Left kidney (tissue), 1 donor: ENCODE measurements at regions not wholly inside any gene's neighbourhood (a gene's known extent, or its start where the extent isn't known, plus 50 kb on each side); places are given as distances from the start of the nearest gene placed in this dataset.
A peak's percentile ranks its signal among the peaks of the same experiment; 100 is the strongest.
"Not testable (repeated sequence)": the region's sequence is repeated elsewhere in the genome, so short reads cannot be mapped to it uniquely, and the experiment has no call there.

Experiments used
- DNase-seq: peaks from one replicate; pipeline ENCODE4 v3.0.0-alpha.2; 2013

DNA sequence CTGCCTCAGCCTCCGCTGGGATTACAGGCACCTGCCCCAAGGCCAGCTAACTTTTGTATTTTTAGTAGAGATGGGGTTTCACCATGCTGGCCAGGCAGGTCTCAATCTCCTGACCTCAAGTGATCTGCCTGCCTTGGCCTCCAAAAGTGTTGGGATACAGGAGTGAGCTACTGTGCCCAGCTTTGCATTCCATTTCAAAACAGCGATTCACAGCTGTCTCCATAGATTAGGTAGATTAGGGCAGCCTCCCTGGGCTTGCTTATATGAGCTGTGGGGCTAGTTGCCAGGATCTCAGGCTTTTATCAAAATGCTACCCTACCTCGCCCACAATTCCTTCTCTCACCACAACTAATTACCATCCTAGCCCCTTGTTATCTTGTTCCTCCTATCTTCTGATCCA, 176.4 kb upstream of the ZKSCAN2 start:
- DNase-seq, result no peak

DNA sequence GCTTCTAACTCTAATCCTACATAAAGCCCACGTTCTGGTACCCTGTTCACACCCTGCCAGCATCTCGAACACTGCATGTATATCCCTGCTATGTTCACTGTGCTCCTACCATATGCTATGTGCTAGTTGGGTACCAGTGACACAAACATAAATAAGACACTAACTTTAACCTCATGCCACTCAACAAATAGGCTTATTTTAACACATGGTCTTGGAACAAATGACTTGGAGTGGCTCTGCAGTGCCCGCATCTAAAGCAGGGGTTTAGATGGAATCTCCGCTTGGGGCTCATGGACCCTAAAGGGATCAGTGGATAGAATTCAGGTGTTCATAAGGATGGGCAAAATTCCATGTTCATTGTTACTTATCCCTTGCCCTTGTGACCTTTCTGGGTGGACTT, 175.7 kb upstream of the ZKSCAN2 start:
- no peak for DNase-seq

DNA sequence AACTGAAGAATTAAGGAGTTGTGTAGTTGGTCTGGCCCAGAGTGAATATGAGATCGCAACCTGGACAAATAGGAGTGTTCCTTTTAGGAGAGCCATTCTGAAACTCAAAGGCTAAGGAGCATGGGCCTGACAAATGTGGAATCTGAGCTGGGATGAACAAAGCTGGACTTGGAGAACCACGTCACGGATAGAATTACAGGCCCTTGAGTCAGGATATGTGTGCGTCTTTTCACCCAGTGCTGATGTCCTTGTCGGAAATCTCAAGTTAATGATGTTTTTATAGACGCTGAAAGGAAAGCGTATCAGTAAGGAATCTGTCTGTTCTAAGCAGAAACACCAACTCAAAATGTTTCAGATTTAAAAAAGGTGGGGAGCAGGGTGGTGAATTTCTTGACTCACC, 173.8 kb upstream of the ZKSCAN2 start:
- DNase-seq, result no peak

DNA sequence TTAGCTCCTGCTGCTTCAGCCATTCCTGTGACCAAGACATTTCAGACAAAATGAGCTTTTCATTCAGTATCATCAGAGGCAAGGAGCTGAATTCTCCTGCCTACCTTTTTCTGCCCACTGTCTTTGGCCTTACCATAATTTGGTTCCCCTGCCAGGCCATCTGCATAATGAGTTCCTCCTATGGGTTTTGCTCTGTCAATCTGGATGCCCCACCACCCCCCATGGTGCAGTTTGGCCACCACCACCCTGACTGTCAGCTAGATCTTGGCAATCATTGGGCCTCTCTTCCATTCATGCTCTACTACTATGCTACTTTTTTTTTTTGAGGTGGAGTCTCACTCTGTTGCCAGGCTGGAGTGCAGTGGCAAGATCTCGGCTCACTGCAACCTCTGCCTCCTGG, 169.2 kb upstream of the ZKSCAN2 start:
- DNase-seq, result no peak

DNA sequence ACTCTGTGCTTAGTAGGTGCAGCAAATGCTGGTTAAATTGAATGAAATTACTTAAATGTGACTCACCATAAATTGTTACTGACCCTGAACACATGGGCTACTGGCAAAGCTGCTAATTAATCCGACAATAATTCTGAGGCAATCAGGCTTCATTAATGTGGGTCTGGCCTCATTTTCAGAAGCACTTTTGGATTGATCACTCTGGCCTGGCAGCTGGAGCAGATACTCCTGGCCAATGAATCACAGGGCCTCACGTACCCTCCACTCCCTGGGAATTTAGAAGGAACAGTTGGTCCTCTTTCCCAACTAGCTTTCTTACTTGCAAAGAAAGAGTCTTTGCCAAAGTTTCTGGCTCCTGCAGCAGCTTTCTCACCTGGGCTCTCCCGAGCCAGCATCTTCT, 162.0 kb upstream of the ZKSCAN2 start:
- no peak for DNase-seq

DNA sequence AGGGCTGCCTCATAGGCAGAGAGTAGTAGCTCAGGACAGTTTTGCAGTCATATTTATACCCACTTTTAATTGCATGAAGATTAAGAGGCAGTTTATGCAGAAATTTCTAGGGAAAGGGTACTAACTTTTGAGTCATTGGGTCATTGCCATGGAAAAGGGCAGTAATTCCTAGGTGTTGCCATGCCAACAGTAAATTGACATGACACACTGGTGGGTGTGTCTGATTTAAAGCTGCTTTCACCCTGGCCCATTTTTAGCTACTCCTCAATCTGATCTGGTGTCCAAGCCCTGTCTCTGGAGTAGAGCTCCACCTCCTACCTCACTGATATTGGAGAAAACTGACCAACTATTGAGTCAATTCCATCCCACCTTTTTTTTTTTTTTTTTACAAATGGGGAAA, 161.5 kb upstream of the ZKSCAN2 start:
- DNase-seq, result no peak

DNA sequence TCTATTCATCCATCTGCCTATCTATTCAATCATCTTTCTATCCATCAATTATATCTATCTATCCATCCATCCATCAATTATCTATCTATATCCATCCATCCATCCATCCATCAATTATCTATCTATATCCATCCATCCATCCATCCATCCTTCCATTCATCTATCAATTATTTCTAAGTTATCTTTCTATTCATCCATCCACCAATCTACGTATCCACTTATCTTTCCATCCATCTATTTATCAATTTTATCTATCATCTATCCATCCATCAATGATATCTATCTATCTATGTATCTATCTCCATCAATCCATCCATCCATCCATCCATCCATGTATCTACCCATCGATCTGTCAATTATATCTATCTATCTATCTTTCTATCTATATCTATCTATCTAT, 158.4 kb upstream of the ZKSCAN2 start:
- no peak for DNase-seq

DNA sequence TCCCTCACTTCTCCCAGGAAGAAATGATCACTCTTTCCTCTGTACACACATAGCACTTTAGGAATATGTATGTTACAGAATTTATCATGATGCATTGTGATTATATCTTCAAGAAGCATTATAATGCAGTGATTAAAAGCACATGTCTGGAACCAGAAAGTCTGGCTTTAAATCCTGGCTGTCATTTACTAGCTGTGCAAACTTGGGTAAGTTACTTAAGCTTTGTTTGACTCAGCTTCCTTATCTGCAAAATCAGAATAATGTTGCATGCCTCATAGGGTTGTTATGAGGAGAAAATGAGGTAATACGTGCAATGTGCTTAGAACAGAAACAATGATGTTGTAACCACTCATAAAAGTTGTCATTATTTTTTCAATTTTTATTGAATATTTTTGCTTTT, 156.3 kb upstream of the ZKSCAN2 start:
- DNase-seq, result no peak

DNA sequence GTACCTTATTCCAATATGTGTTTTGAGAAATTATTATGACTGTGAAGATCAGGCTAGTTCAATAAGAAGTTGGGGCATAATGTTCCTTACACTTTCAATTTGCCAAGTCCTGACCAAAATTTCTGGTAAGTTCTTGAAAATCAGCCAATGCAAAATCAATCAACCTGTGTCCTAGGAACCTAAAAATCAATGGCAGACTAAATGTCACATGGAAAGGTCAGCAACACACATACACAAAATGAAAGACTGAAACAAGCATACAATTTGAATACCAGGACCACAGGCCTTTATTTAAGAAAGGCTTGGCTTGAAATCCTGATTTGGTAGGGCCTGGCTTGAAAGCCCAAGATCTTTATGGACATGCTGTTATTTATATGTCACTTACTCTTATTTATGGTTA, 155.5 kb upstream of the ZKSCAN2 start:
- no peak for DNase-seq

DNA sequence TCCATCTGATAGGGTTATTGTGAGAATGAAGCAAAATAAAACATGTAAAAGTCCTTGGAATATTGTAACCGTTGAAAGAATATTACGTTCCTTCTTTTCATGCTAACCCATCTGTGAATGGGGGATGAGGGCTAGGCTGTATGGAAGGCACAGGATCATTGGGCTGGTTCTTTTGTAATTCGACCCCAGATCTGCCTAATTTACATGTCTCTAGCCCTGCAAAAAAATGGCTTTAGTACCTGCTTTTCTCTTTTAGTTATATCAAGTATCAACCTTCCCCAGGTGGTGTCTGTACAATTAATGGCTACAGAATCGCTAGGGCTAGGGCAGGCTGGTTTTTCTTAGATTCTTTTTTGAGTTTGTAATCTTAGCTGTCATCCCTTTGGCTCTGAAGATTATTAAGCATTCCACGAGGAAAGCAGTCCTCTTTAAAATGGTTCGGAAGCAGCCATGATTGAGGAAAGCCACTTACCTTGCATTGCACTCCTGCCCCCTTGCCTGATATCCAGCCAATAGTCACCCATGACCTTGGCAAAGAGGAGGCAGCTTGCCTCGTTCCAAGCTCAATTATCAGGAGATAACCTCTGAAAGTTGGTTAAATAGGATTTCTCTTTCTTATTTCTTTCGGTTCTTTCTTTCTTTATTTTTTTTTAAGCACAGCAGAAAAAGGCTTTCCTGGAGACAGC, 153.9 kb upstream of the ZKSCAN2 start:
- peak; percentile 21 for DNase-seq

DNA sequence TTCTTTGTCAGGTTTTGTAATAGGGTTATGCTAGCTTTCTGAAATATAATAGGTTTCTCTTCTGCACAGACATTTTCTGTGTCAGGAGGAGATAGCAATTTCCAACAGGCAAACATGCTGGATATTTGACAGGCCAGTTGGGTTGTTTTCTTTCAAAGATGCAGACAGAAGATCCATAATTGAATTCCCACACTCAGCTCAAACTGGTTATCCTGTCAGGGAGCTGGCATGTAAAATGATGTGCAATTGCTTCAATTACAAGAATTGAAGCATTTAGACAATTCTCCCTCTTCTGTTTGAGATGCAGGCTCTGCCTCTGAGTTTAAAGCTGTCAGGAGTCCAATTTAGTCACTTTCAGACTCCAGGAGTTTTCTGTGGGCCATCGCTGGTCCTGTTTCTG, 146.2 kb upstream of the ZKSCAN2 start:
- DNase-seq, result no peak

DNA sequence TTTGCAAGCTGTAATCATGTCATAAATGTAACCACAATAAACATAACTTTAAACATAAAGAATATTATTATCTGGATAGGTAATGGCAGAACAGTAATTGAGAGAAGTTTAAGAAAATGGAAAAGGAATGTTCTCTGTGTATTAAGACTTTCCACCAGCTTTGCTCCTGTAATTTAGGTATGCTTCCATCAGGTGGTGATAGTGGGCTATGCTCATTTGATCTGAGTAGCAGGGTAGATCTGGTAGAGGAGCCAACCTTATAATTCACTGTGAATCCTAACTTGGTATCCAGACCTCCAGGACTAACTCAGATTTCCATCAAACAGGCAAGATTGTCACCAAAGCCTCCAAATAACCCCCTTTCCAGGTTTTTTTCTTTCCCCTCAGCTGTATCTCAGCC, 137.9 kb upstream of the ZKSCAN2 start:
- no peak for DNase-seq

DNA sequence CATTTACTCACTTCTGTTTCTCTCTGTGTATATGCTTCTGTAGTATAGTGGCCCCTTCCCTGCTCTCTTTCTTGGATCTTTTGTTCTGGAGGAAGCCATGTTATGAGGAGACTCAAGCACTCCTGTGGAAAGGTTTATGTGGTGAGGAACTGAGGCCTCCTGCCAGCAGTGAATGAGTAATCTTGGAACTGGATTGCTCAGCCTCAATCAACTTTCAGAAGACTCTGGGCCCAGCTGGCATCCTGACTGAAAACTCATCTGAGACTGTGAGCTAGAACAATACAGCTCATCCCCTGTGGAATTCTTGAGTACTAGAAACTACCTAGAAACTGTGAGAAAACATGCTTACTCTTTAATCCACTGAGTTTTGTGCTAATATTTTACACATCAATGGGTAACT, 133.1 kb upstream of the ZKSCAN2 start:
- DNase-seq, result no peak

DNA sequence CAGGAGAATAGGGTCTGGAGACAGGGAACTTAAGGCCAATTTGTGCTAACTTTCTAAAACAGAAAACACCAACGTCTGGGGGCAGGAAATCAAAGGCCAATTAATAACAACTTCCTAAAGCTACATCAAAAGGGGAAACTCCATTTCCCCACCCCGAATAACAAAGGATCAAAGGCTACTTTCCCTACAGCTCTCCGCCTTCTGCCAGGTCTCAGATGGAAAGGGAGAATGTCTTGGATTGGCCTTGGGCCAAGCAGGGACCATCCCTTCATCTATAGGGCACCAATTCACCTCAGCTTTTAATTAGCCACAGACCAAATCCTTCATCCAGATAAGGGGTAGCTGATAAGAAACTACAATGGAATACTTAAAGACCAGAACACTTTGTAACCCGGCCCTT, 116.9 kb upstream of the ZKSCAN2 start:
- DNase-seq, result no peak

DNA sequence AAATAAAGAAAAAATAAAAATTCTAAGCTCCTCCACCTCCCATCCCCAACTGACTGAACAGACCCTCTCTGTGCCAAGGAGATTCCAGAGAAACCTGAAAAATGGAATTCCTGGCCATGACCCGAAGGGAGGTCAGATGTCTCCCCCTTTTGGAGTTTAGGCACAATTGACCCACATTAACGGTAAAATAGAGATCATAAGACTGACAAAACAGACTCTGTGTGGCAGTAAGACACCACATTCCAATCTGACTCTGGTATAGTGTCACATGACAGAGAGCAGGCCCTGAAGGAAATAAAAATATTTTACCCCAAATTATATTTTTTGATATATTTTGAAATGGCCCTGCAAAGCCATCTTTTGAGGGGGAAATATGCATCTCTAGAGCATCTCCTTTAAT, 115.1 kb upstream of the ZKSCAN2 start:
- DNase-seq, result no peak

DNA sequence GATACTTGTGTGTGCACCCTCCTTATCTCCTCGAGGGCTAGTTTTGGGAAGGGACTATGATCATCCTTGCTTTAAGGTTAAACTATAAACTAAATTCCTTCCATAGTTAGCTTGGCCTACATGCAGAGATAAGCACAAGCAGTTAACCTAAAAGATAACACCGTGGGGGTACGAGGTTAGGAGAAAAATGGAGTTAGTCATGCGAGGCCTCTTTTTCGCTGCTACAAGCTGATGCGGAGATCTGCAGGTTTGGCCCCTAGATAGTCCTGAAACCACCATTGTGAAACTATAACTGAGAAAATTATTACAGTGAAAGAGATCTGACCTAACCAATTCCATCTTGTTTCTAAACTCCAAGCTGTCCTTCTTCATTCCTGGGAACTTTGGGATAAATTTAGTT, 113.7 kb upstream of the ZKSCAN2 start:
- no peak for DNase-seq

DNA sequence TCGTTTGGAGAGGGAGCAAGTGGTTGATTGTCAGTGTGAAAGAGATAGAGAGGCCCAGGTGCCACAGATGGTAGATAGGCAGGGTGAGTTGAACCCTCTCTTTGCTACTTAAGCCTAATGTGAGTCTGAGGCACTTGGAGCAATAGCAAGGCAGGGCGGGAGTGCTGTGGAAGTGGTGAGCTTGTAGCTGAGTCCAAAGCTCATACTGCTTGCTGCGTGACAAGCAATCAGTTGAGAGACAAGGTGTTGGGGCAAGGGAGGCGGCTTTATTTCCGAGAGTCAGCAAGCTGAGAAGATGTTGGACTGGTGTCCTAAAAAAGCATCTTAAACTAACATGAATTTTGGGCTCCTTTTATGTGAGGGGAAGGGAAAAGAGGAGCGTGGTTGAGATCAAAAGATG, 112.9 kb upstream of the ZKSCAN2 start:
- no peak for DNase-seq

DNA sequence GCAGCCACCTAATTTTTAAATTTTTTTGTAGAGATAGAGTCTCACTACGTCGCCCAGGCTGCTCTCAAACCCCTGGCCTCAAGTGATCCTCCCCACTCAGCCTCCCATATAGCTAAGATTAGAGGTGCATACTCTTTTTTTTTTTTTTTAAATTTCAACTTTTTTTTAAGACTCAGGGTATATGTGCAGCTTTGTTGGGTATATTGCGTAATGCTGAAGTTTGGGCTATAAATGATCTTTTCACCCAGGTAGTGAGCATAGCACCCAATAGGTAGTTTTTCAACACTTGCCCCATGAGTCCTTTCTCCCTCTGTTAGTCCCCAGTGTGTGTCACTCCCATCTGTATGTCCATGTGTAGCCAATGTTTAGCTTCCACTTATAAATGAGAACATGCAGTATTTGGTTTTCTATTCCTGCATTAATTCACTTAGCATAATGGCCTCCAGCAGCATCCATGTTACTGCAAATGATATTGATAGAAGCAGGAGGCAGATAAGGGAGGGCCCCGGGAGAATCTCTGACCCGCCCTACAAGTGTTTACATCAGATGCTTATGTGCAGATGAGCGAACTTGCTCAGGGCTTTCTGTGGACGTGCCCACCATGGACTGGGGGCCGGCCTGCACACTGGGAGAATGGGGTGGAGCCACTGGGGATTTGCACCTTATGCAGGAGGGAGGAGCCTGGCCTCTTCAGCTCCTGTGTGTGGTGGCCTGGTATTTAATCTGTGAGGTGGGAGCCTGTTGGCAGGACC, 110.3 kb upstream of the ZKSCAN2 start:
- DNase-seq, result no peak

DNA sequence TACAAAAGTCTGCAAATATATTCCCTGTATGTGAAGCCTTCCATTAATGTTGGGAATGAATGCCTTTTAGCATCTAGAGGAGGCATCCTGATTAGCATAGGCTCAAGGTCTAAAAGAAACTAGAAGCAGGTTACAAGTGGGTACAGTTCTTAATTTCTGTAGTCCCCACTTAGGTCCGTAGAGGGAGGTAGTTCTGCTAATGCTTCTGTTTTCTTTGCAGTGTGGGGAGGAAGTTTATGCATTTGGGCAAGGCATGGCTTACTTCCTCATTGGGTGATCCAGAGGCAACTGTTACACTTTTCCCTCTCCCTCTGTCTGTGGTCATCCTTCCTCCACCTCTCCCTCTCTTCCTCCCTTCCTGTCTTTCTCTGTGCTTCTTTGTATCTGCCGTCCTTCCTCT, 108.4 kb upstream of the ZKSCAN2 start:
- no peak for DNase-seq

DNA sequence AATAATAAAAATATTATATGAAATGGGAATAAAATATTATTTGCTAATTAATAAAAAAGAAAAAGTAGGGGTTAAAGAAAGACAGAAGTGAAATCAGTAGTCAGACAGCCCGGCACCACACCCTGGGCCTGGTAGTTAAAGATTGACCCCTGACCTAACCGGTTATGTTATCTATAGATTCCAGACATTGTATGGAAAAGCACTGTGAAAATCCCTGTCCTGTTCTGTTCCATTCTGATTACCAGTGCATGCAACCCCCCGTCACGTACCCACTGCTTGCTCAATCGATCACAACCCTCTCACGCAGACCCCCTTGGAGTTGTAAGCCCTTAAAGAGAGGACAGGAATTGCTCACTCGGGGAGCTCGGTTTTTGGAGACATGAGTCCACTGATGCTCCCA, 101.9 kb upstream of the ZKSCAN2 start:
- not testable (repeated sequence) for DNase-seq

DNA sequence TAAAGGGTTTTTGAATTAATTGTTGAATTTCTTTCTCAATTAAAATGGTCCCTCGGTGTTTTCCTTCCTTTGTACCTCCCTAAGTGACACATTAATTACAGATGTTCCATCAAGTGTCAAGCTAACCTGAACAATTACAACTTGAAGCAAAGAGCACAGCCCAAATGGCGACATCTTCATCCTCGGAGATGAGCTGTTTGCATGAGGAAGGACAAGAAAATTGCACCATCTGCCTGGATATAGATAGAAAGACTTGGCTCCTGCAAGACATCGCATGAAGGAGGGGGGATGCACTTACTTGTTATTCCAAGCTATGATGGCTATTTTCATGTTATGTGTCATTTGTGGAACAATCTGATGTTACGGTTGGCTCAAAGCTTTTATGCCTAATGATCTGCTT, 86.4 kb upstream of the ZKSCAN2 start:
- no peak for DNase-seq

DNA sequence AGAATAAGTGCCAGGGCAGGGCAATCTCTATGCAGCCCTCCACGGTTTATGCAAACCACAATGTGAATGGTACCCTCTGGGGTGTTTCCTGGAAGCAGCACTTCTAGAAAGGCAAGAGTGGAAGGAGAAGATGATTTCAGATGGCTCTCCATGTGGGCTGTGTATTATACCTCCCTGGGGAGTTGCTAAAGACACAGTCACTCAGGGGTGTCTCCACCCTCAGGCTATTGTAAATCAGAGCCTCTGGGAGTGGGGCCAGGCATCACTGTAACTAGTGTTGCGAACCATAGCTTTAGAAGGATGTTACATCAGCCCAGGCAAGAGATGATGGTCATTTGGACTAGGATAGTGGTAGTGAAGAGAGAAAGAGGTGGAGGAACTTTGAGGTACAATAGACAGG, 83.3 kb upstream of the ZKSCAN2 start:
- DNase-seq, result no peak

DNA sequence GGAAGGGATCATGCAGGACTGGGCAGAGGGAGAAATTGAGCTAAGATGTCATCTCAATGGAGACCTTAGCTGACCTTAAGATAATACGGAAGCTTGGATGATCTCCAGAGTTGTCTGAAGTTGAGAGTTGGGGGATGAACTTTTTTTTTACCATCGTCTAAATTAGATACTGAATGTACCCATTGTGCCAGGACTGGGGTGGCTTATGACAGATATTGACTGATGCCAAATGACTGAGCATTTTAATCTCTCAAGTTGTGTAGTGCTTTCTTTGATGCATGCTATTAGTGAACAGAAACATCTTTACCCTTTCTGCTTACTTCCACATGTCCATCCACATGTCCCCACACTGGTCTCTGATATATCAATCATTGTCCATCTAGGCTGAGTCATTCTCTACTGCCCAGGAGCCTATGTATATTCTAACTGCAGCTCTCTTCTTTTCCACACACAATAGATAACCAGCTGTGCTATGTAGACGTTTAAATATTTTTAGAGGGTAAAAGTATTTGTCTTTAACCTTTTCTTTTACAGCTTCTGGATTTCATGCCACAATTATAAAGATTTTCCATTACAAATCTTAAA, 60.2 kb upstream of the ZKSCAN2 start:
- no peak for DNase-seq

DNA sequence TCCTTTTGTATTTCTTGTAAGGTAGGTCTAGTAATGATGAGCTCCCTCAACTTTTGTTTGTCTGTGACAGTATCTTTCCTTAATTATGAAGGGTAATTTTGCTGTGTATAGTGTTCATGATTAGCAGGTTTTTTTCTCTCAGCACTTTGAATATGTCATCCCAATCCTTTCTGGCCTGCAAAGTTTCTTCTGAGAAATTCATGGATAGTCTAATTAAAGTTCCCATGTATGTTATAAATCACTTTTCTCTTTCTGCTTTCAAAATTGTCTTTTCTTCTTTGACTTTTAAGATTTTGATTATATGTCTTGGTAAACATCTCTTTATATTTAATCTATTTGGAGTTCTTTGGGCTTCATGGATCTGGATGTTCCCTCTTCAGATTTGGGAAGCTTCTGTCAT, 54.3 kb upstream of the ZKSCAN2 start:
- no peak for DNase-seq
